Activated CD4-positive, alpha-beta T cell treated with anti-CD3 and anti-CD28 coated beads, Interleukin-2, amount 50 U/mL, for 1 hour (primary cell): ENCODE measurements at regions not wholly inside any gene's neighbourhood (a gene's known extent, or its start where the extent isn't known, plus 50 kb on each side); places are given as distances from the start of the nearest gene placed in this dataset.
"Not testable (repeated sequence)": the region's sequence is repeated elsewhere in the genome, so short reads cannot be mapped to it uniquely, and the experiment has no call there.

Experiments
- DNase-seq: peaks from one replicate; pipeline ENCODE4 v3.0.0-alpha.2; 2020

DNA sequence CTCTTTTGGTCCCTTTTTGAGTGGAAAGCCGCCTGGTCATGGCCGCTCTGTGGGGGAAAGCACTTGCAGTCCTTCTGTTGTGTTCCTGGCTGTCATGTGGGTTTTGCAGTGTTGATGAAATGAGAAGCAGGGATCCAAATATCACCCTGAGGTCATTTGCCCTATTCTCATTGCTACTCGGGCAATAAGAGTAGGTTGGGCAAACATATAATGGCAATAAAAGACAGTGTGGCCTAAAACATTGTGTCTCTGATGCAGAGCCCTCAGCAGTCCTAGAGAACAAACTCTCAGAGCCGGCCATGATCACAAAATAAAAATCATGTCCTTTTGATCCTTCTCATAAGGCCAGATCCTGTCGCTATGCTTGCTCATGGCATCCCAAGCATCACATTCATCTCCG is 361.1 kb upstream of the KLF4 start:
- DNase-seq: no peak

GRCh38 chr9:107847978-107848964 is 358.7 kb upstream of the KLF4 start:
- no peak for DNase-seq

DNA sequence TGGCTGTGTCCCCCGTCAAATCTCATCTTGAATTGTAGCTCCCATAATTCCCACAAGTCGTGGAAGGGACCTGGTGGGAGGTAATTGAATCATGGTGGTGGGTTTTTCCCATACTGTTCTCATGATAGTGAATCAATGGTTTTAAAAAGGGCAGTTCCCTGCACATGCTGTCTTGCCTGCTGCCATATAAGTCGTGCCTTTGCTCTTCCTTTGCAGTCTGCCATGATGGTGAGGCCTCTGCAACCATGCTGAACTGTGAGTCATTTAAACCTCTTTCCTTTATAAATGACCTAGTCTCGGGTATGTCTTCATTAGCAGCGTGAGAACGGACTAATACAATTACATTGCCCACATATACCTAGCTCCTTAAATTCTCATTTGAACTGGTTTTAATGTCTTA is 353.0 kb upstream of the KLF4 start:
- no peak for DNase-seq

GRCh38 chr9:107841076-107841475 is 351.5 kb upstream of the KLF4 start:
- no peak for DNase-seq

DNA sequence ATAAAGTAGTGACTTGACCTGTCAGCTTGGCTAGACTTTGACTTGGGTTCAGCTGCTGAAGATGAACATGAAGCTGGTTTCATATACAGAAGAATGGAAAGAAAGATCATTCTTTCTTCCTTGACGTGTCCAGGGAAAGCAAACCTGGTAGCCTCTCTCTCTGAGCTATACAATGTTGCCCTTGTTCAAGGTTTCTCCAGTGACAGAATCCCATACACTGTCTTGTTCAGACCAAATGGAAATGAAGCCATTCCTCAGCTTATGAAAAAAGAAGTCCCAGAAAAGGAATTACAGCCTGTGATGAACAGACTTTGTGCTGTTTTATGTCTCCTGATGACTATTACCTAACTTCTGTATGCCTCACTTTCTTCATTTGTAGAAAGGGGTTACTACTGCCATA is 349.8 kb upstream of the KLF4 start:
- no peak for DNase-seq

- DNase-seq: no peak
Measured at GRCh38 chr9:107838766-107839165, 349.2 kb upstream of the KLF4 start.

DNA sequence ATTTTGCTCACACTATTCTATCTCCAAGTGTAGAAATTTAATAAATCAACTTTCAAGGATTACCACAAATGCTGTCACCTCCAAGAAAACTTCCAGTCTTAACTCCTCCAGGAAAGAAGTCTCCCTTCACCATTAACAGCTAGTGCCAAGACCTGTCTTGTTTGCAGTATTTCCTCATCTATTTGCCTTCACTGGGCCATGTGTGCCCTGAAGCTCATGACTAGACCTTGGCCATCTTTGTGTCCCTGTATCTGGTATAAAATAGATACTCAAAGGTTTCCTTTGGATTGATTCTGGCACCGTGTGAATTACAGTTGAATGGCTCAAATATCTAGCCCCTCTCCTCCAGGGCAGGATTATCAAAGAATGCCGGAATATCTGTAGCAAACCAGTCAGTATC is 346.7 kb upstream of the KLF4 start:
- DNase-seq: no peak

- no peak for DNase-seq
Measured at GRCh38 chr9:107833295-107833694, 343.7 kb upstream of the KLF4 start.

DNA sequence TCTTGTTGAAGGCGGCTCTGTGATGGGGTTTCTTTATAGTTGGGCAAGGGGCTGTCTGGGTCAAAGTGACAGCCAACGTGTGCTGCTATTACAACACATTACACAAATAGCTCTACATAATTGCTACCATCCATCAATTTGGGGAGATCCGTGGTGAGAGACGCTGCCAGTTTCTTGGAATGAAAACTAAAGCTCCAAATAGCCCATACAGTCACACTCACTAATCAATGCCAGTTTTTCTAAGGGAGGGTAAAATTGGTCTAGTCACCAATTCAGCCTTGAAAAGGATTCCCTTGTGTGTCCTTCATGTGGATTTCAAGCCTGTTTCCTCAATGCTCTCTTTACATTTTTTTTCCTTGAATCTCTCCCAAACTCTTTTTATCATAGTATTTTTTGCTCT is 343.3 kb upstream of the KLF4 start:
- DNase-seq: no peak

DNA sequence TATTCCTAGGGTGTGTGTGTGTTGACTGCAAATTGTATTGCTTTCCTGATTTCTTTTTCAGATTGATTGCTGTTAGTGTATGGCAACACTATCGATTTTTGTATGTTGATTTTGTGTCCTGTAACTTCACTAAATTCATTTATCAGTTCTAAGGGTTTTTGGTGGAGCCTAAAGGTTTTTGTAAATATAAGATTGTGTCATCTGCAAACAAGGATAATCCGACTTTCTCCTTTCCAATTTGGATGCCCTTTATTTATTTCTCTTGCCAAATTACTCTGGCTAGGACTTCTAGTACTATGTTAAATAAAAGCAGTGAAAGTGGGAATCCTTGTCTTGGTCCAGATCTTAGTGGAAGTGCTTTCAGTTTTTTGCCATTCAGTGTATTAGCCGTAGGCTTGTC is 340.9 kb upstream of the KLF4 start:
- no peak for DNase-seq

DNA sequence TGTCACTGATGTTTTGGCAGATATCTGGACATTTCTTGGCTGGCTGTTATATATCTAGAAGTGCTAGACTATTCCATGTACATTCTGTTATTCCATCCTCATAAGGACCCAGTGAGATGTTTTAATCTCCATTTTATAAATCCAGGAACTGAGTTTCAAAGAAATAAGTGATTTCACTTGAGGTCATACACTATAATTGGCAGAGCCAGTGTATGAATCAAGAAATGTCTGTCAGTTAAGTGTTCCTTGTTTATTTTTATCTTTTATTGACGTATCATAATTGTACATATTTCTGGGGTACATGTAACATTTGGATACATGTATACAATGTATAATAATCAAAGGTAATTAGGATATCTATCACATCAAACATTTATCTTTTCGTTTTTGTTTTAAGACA is 338.3 kb upstream of the KLF4 start:
- no peak for DNase-seq

GRCh38 chr9:107827304-107827703 is 337.7 kb upstream of the KLF4 start:
- no peak for DNase-seq

GRCh38 chr9:107826688-107826983 is 337.1 kb upstream of the KLF4 start:
- DNase-seq: not testable (repeated sequence)

GRCh38 chr9:107824556-107824955 is 335.0 kb upstream of the KLF4 start:
- no peak for DNase-seq

GRCh38 chr9:107819772-107820565 is 330.4 kb upstream of the KLF4 start:
- no peak for DNase-seq

DNA sequence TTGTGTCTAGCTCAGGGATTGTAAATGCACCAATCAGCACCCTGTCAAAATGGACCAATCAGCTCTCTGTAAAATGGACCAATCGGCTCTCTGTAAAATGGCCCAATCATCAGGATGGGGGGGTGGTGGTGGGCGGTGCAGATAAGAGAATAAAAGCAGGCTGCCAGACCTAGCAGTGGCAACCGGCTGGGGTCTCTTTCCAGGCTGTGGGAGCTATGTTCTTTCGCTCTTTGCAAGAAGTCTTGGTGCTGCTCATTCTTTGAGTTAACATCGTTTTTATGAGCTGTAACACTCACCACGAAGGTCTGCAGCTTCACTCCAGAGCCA is 328.9 kb upstream of the KLF4 start:
- DNase-seq: not testable (repeated sequence)

DNA sequence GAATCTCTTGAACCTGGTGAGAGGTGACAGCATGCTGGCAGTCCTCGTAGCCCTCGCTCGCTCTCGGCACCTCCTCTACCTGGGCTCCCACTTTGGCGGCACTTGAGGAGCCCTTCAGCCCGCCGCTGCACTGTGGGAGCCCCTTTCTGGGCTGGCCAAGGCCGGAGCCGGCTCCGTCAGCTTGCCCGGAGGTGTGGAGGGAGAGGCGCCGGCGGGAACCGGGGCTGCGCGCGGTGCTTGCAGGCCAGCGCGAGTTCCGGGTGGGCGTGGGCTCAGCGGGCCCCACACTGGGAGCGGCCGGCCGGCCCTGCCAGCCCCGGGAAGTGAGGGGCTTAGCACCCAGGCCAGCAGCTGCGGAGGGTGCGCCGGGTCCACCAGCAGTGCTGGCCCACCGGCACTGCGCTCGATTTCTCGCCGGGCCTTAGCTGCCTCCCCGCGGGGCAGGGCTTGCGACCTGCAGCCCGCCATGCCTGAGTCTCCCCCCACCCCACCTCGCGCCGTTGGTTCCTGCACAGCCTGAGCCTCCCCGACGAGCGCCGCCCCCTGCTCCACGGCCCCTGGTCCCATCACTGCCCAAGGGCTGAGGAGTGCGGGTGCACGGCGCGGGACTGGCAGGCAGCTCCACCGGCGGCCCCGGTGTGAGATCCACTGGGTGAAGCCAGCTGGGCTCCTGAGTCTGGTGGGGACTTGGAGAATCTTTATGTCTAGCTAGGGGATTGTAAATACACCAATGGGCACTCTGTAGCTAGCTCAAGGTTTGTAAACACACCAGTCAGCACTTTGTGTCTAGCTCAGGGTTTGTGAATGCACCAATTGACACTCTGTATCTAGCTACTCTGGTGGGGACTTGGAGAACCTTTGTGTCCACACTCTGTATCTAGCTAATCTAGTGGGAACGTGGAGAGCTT is 328.3 kb upstream of the KLF4 start:
- not testable (repeated sequence) for DNase-seq

GRCh38 chr9:107816561-107817021 is 327.0 kb upstream of the KLF4 start:
- DNase-seq: no peak

DNA sequence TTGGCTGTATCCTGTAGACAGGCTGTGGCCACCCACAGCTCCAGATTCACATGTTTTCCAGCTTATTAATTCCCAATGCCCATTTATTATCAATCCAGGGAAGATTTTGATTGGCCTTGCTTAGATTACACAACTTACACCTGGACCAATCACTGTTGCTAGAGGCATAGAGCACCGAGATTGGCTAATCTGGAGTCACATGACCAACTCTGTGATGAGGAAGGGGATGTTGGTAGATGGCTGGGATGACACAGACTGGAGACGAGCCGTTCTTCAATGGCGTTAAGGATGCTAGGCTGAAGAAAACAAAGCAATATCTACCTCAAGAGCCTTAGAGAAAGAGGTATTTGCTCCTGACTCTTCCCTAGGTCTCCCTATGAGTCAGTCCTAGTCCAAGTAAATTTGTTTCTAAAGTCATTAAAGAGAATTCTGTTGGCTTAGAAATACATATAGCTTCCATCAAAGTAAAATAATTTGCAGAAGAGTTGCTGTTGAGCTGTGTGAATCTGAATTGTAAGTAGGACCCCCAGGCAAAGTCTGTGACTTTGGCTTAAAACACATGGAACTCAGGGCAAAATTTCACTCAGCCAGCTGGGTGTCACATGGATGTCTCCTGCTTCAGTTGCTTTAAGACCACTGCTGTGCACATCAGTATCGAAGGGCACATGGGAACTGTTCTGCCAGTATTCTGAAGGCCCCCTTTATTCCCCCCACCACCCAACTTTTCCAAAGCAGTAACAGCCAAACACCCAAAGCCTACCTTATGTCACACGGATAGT is 326.4 kb upstream of the KLF4 start:
- DNase-seq: no peak

DNA sequence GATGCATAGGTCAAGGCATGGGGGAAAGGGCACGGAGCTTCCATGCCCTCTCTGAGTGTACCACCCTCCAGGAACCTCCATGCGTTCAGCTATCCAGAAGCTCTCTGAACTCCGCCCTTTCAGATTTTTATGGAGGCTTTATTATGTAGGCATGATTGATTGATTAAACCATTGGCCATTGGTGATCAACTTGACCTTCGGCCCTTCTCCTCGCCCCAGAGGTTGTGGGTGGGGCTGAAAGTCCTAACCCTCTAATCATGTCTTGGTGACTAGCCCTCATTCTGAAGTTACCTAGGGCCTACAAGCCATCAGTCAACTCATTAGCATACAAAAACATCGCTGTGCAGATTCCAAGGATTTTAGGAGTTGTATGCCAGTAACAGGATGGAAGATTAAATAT is 323.7 kb upstream of the KLF4 start:
- no peak for DNase-seq

DNA sequence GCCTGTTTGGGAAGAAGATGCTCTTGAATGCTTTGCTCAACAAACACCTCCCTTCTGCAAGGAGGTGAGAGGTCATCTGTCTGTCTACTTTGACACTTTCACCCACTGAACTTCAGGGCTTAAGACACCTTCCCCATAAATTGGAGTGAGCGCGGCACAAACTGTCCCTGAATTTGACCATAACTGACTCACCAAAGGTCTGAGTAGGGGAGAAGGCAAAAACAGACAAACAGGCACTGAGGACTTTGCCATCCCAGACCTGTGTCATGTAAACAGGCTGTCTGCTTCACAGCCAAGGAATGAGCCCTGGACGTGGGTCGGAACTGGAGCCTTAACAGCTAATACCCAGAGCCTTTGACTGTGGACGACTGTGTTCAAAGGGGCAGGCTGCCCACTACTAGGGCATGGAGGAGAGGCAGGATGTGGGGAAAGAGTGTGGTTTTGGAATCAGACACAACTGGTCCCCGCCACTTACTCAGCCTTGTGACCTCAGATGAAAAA is 320.9 kb upstream of the KLF4 start:
- no peak for DNase-seq

DNA sequence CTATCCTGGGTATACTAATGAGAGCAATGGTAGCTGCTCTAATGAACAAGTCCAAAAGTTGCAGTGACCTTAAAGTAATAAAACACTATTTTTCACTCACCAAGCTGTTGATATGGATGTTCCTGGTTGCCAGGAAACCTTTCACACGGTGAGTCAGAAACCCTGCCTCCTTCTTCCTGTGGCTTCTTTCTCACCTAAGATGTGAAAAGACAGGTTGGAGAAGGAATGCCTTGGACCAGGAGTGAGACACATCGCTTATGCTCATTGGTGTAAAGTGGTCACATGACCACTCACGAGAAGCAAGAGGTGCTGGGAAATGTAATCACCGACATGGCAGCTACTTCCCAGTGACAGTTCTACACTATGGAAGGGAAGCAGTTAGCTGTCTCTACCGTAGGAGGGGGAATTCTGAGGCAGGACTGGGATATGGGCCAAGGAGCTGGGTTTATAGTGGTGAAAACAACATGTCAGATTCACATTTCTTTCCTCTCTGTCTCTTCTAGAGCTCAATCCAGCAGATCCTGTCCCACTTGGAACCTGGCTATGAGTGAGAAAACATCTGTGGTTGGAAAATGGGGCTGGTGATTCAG is 320.4 kb upstream of the KLF4 start:
- no peak for DNase-seq
